Esophagus squamous epithelium (tissue), 4 donors: ENCODE measurements at regions not wholly inside any gene's neighbourhood (a gene's known extent, or its start where the extent isn't known, plus 50 kb on each side); places are given as distances from the start of the nearest gene placed in this dataset.

Experiments used
- CTCF ChIP-seq, 6 experiments: fragments of 450-650 bp in 4 of 6; fragments of 200-600 bp in 2 of 6; sonication (generic) in 2 of 6; IDR thresholded peaks; one replicate each; pipeline ENCODE4 v1.5.1; 2016 to 2019; ENCODE audit warnings: antibody characterized with exemption in 6 of 6, mild to moderate bottlenecking in 4 of 6, moderate library complexity in 4 of 6
- POLR2A ChIP-seq, 4 donors: fragments of 450-650 bp; IDR thresholded peaks; one replicate each; pipeline ENCODE4 v1.6.1; 2017; ENCODE audit warnings: antibody characterized with exemption in 4 of 4, mild to moderate bottlenecking in 4 of 4, moderate library complexity in 3 of 4

DNA sequence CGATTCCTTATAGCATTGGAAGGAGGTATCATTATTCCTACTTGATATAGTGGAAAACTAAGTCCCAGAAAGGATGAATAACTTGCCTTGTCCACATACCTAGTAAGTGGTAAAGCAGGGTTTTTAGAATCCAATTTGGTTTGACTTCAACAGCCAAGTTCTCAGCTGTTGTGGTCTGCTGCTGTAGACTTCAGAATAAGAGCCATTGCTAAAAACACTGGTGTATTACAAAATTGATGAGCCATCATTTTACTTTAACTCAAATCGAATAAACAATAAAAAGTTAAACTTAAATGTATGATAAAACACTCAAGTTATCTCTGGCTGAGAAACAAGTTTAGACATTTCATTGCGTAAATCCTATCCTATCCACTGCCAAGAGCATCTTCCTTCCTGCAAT, 610.8 kb downstream of the TLE1 start:
- TF ChIP-seq POLR2A (IDR thresholded peaks at IDR 0.05) (no peak), CTCF (IDR thresholded peaks at IDR 0.05) (no peak)
